ENCODE measurements at regions not wholly inside any gene's neighbourhood (a gene's known extent, or its start where the extent isn't known, plus 50 kb on each side); places are given as distances from the start of the nearest gene placed in this dataset.

- no peak for DNase-seq (ENCODE audit: low spot score)
- TF ChIP-seq, protein P1, sequence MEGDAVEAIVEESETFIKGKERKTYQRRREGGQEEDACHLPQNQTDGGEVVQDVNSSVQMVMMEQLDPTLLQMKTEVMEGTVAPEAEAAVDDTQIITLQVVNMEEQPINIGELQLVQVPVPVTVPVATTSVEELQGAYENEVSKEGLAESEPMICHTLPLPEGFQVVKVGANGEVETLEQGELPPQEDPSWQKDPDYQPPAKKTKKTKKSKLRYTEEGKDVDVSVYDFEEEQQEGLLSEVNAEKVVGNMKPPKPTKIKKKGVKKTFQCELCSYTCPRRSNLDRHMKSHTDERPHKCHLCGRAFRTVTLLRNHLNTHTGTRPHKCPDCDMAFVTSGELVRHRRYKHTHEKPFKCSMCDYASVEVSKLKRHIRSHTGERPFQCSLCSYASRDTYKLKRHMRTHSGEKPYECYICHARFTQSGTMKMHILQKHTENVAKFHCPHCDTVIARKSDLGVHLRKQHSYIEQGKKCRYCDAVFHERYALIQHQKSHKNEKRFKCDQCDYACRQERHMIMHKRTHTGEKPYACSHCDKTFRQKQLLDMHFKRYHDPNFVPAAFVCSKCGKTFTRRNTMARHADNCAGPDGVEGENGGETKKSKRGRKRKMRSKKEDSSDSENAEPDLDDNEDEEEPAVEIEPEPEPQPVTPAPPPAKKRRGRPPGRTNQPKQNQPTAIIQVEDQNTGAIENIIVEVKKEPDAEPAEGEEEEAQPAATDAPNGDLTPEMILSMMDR (IDR thresholded peaks at IDR 0.05; ENCODE audit: extremely low read depth, insufficient read depth, missing control alignments): no peak
- in situ Hi-C loops (cut with MboI; ENCODE audit: low pct_unique_long_range_greater_than_20kb, low sequenced_read_pairs, unreplicated experiment): no loop called here
These were observed 650.9 kb downstream of the HS3ST4 start for GRCh38 chr16:26342621-26343020.

GRCh38 chr16:26344240-26344776, 652.5 kb downstream of the HS3ST4 start:
- in situ Hi-C loops (cut with MboI; ENCODE audit: low pct_unique_long_range_greater_than_20kb, low sequenced_read_pairs, unreplicated experiment): no loop called here
- TF ChIP-seq, protein P1 (IDR thresholded peaks at IDR 0.05; ENCODE audit: extremely low read depth, insufficient read depth, missing control alignments): no peak
- DNase-seq (ENCODE audit: low spot score): no peak

DNA sequence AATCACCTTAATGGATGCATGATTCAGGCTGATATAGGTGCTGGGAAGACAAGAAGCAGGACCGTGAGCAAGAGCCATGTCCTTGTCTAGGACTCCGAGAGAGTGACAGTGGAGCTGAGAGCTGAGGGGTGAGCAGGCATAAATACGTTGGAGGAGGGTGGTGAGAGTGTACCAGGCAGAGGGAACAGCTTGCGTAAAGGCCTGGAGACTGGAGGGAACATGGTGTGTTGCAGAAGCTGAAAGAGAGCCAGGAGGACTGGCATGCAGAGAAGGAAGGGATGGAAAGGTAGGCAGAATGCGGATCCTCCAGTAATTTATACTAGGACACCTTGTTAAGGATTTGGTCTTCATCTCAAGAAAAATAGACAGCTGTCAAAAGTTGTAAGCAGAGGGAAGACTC, 653.2 kb downstream of the HS3ST4 start:
- in situ Hi-C loops (cut with MboI; ENCODE audit: low pct_unique_long_range_greater_than_20kb, low sequenced_read_pairs, unreplicated experiment): no loop called here
- TF ChIP-seq, protein P1 (IDR thresholded peaks at IDR 0.05; ENCODE audit: extremely low read depth, insufficient read depth, missing control alignments): no peak
- no peak for DNase-seq (ENCODE audit: low spot score)

DNA sequence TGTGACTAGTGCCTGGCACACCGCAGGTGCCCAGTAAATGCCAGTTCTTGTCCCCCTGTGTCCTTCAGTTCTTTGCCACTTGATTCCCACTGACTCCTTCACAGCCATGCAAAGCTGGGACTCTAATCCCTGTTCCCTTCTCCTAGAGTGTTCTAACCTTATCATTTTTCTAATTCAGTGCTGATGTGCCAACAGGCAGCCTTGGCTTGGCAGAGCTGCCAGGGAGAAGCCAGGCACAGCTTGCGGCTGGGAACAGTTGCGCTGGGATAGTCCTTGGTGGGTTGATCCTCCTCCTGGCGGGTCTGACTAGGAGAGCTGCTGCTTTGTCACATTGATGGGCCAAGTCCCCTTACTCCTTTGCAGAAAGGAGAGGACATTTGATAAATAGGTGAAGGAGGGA, 654.2 kb downstream of the HS3ST4 start:
- in situ Hi-C loops (cut with MboI; ENCODE audit: low pct_unique_long_range_greater_than_20kb, low sequenced_read_pairs, unreplicated experiment): no loop called here
- no peak for DNase-seq (ENCODE audit: low spot score)
- TF ChIP-seq, protein P1 (IDR thresholded peaks at IDR 0.05; ENCODE audit: extremely low read depth, insufficient read depth, missing control alignments): no peak

DNA sequence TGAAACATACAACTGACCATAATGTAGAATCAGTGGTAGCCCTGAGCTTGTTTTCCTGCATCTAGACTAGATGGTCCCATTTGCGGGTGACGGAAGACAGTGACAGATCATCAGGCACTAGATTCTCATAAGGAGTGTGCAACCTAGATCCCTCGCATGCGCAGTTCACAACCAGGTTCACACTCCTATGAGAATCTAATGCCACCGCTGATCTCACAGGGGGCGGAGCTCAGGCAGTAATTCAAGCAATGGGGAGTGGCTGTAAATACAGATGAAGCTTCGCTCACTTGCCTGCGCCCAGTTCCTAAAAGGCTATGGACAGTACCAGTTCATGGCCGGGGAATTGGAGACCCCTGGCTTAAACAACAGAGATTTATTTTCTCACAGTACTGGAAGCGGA, 656.3 kb downstream of the HS3ST4 start:
- TF ChIP-seq, protein P1 (IDR thresholded peaks at IDR 0.05; ENCODE audit: extremely low read depth, insufficient read depth, missing control alignments): no peak
- no peak for DNase-seq (ENCODE audit: low spot score)
- in situ Hi-C loops (cut with MboI; ENCODE audit: low pct_unique_long_range_greater_than_20kb, low sequenced_read_pairs, unreplicated experiment): no loop called here

GRCh38 chr16:26360867-26361266, 669.1 kb downstream of the HS3ST4 start:
- DNase-seq (ENCODE audit: low spot score): no peak
- in situ Hi-C loops (cut with MboI; ENCODE audit: low pct_unique_long_range_greater_than_20kb, low sequenced_read_pairs, unreplicated experiment): no loop called here
- TF ChIP-seq, protein P1 (IDR thresholded peaks at IDR 0.05; ENCODE audit: extremely low read depth, insufficient read depth, missing control alignments): no peak

DNA sequence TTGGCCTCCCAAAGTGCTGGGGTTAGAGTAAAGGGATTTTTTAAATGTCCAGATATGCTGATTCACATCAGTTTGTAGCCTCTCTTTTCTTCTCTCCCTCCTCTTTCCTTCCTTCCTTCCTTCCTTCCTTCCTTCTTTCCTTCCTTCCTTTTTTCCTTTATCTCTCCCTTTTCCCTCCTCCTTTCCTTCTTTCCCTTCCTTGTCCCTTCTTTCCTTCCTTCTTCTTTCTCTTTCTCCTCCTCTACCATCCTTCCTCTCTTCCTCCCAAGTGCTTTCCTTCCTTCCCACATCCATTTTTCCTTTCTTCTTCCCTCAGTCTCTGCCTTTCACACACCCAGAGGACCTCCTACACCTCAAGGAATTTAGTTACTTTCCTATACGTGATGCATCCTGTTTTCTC, 671.8 kb downstream of the HS3ST4 start:
- no peak for DNase-seq (ENCODE audit: low spot score)
- TF ChIP-seq, protein P1 (IDR thresholded peaks at IDR 0.05; ENCODE audit: extremely low read depth, insufficient read depth, missing control alignments): no peak
- in situ Hi-C loops (cut with MboI; ENCODE audit: low pct_unique_long_range_greater_than_20kb, low sequenced_read_pairs, unreplicated experiment): no loop called here

All from GM13977 (cell line).